GM12801 (cell line): ENCODE measurements at regions not wholly inside any gene's neighbourhood (a gene's known extent, or its start where the extent isn't known, plus 50 kb on each side); places are given as distances from the start of the nearest gene placed in this dataset.

ENCODE experiments used
- TF ChIP-seq, protein P1 (sequence below): IDR thresholded peaks from one replicate; pipeline ENCODE4 v1.5.1; 2011; ENCODE audit warnings: control low read depth; ENCODE audit not compliant: insufficient read length; ENCODE audit errors: extremely low read depth

DNA sequence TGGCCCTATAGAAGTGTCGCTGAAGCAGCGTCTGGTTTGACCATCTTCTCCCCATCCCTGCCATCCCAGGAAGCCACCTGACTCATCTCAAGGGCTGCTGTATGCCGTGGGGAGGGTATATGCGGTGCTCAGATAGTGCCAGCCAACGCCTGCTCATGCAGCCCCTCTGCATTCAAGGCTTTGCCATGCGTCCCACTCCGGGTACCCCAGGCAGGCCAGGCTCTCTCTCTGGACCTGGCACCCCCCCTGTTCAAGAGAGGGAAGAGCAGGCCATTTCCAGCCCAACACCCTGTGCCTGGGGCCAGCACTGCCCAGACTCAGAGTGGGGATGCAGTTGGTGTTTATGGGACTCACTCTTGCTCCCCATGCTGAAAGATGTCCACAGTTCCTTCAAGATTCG lies 130.0 kb downstream of the GLI2 start:
- TF ChIP-seq, protein P1, sequence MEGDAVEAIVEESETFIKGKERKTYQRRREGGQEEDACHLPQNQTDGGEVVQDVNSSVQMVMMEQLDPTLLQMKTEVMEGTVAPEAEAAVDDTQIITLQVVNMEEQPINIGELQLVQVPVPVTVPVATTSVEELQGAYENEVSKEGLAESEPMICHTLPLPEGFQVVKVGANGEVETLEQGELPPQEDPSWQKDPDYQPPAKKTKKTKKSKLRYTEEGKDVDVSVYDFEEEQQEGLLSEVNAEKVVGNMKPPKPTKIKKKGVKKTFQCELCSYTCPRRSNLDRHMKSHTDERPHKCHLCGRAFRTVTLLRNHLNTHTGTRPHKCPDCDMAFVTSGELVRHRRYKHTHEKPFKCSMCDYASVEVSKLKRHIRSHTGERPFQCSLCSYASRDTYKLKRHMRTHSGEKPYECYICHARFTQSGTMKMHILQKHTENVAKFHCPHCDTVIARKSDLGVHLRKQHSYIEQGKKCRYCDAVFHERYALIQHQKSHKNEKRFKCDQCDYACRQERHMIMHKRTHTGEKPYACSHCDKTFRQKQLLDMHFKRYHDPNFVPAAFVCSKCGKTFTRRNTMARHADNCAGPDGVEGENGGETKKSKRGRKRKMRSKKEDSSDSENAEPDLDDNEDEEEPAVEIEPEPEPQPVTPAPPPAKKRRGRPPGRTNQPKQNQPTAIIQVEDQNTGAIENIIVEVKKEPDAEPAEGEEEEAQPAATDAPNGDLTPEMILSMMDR = no peak

DNA sequence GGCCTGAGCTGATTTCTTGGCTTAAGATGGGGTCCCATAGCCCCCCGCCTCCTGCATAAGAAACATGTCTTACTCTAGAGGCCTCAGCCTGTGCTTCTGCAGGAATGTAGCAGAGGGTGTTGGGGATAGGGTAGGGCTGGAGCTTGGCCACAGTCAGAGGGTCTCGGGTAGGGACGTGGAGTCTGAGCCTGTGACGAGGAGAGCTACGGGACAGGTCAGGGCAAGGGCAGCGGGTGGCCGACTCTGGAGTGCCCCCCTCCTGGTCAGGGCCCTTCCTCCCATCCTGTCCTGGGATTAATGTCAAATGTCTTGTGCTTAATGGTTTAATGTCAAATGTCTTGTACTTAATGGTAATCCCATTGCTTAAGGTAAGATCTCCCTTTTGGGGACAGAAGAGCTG lies 130.4 kb downstream of the GLI2 start:
- TF ChIP-seq, protein P1 = no peak

DNA sequence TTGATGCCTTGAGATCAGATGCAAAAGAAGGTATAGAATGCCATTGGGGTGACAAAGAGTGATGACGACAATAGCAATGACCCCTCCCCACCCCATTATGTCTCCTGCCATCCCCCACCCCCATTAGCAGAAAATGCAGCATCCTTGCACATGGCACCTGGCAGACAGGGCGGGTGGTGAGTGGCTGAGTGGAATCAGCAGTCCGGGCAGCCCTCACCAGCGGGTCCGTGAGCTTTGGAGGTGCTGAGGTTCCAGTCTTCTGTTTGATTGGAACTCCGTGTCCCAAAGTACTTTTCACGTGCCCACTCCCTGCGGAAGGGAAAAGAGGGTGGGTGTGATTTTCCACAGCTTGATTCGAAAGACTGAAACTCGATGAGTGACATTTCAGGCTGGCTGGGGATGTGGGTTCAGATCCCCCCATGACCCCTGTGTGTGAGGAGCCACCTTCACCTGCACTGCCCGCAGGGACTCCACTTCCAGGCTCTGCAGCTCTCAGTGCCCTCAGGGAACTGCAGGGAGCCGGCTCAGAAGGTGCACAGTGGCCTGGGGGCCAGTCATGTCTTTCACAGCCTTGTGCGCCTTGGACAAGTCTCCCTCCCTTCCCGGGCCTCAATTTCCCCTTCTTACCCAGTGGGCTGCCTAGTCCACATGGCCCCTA lies 130.9 kb downstream of the GLI2 start:
- TF ChIP-seq, protein P1 = no peak

DNA sequence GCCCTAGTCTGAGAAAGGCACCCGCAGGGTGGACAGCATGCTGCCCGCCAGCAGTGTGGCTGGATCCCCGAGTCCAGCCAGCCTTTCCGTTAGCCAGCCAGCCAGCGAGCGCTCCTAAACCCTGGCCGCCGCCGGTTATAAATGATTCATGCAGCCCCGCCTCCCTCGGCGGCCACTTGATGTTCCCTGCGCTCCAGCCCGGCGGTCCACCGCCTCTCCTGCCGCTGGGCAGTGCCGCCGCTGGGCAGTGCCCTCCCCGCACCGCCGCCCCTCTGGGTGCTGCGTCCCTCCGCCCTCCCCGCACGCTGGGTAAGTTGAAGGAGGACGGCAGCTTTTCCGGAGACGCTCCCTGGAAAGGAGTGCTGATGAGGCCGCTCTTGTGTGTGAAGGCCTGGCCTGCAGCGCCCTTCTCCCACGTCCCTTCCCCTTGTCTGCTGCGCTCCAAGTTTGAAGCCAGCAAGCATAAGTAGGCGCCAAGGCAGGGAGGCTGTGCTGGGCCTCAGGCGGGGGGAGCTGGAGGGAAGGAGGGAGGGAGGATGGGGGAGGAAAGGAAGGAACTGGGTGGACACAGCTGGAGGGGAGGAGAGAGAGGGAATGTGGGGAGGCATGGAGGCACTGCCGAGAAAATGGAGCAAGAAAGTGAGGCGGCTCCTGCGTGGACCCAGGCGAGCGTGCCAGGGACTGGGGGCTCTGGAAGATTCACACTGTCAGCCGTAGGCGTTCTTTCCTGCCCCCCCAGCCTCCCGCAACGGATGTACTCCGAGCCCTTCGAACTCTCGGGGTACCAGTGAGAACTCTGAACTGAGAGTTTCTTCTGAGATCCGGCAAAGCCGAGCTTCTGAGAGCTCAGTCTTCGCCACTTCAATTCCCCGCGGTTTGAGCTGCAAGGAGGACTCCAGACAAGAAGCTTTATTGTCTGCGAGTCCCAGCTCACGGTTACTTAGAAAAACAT lies 131.9 kb downstream of the GLI2 start:
- TF ChIP-seq, protein P1 = no peak

DNA sequence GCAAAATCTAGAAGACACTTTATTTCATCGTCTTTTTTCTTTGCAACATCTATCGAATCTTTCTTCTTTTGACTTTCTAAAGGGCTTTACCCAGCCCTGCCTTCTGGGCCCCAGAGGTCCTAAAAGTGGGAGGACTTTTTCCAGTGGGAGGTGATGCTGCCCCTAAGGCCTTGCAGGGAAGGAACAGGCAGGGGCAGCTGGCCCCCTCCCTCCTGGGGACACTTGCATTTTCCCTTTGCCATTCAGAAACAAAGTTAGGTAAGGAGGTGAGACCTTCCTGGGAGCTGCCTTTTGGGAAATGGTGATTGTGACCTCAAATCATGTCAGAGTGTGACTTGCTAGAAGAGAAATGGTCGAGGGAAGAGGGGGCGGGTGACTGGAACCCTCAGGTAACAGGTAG lies 132.7 kb downstream of the GLI2 start:
- TF ChIP-seq, protein P1 = no peak

DNA sequence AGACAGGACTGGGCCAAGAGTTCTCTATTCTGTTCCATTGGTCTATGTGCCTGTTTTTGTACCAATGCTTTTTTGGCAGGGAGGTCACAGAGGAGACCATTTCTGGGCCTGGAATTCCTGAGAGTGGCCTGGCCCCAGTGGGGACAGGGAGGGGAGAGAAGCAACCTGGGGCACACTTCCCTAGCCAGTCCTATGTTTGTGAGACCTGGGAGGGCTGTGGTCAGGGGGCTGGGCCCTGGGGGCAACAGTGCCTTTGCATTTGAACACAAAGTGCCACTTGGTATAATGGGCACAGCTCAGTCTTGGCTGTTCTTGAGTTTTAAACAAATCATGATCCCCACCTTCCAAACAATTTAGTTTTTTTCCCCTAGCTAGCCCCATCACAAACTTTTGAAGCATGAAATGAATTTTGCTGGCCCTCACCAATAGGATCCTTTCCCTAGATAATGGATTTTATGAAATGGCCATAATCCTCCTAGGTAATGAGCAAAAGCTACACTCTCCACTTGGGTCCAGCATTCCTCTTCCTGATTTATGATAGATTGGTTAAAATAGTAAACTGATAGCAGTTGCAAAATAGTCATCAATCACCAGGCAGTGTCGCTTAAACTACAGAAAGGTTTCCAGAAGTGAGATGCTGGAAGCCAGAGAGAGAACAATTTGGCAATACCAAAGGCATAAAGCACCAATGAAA lies 133.5 kb downstream of the GLI2 start:
- TF ChIP-seq, protein P1 = no peak
